ENCODE measurements at regions not wholly inside any gene's neighbourhood (a gene's known extent, or its start where the extent isn't known, plus 50 kb on each side); places are given as distances from the start of the nearest gene placed in this dataset.

- TF ChIP-seq POLR2A (IDR thresholded peaks at IDR 0.05) = no peak
- TF ChIP-seq CTCF (IDR thresholded peaks at IDR 0.05) = no peak
- TF ChIP-seq POLR2AphosphoS5 (IDR thresholded peaks at IDR 0.05) = no peak
- TF ChIP-seq EP300 (IDR thresholded peaks at IDR 0.05) = no peak
Measured at GRCh38 chr4:157772907-157773306, 399.9 kb downstream of the GASK1B start.

Measured in sigmoid colon (tissue), 4 donors.